WI38 (cell line): ENCODE measurements at regions not wholly inside any gene's neighbourhood (a gene's known extent, or its start where the extent isn't known, plus 50 kb on each side); places are given as distances from the start of the nearest gene placed in this dataset.

Source experiments
- H3K4me3 ChIP-seq: 2 replicates; pipeline ENCODE4 v1.5.1; 2011; ENCODE audit warnings: low read depth, mild to moderate bottlenecking, control low read depth, low read length
- CTCF ChIP-seq: IDR thresholded peaks from 2 replicates; pipeline ENCODE4 v1.5.1; 2012; ENCODE audit warnings: low read depth, mild to moderate bottlenecking, control low read depth, low read length

- no peak overlapping the region for H3K4me3 ChIP-seq
- TF ChIP-seq CTCF, result no peak
These were observed 108.1 kb upstream of the ARHGAP28 start for GRCh38 chr18:6621437-6621836.

- H3K4me3 ChIP-seq, result no peak overlapping the region
- TF ChIP-seq CTCF, result no peak
These were observed 106.2 kb upstream of the ARHGAP28 start for GRCh38 chr18:6623278-6623677.

DNA sequence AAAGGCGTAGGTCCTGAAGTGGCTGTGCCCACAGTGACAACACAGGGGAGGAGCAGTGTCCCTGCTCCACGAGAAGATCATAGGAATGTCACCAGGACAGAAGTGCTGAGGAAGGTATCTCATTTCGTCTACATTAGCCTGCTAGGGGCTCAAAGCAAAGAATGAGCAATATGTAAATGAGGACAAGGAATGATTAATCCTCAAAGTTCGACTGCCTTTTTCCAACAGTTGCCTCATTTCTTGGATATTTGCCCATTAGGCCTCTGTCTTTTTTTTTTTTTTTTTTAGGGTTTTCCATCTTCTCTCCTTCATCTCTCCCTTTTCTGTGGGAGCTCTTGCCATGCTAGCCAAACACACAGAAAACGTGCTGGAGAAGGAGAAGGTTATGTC is 105.2 kb upstream of the ARHGAP28 start:
- H3K4me3 ChIP-seq, result no peak overlapping the region
- no peak for TF ChIP-seq CTCF

DNA sequence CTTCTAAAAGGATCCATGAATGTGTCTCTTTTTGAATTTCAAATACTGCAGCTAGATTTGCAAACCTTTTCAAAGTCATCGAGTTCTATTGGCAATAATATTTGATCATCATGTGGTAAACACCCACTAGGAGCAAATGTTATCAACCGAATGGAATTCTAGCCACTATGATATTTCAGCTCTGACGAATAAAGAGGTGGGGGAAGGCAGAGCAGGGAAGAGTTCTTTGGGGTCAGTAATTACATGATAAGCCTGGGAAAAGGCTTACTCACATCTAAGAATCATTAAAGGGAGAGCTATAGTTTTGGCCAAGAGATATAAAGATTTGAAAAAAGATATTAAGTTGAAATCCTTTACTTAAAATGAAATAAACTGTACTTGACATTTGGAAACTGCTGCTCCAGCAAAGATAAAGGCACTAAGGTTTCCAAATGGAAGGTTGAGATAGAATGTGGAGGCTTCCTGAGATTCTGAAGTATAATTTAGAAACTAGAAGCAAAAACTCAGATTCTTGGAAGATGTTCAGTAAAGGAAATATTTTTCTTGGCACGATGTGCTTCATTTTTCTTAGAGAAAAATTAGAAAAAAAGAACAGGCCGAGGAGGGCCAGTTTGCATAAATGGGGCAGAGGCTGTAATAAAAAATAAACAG is 104.7 kb upstream of the ARHGAP28 start:
- no peak overlapping the region for H3K4me3 ChIP-seq
- no peak for TF ChIP-seq CTCF

DNA sequence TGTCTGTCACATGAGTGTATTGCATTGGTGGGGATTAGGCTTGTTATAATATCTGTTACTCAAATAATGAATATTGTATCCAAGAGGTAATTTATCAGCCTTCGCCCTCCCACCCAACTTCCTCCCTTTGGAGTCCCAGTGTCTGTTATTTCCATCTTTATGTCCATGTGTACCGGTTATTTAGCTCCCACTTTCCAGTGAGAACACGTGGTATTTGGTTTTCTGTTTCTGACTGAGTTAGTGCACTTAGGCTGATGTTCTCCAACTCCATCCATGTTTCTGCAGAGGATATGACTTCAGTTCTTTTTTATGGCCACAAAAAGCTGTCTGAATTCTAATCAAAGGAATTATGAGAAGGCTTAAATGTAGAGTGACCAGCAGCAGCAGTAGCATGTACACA is 104.0 kb upstream of the ARHGAP28 start:
- TF ChIP-seq CTCF, result no peak
- H3K4me3 ChIP-seq, result no peak overlapping the region

GRCh38 chr18:6626457-6626856 is 103.1 kb upstream of the ARHGAP28 start:
- TF ChIP-seq CTCF, result no peak
- H3K4me3 ChIP-seq, result no peak overlapping the region

DNA sequence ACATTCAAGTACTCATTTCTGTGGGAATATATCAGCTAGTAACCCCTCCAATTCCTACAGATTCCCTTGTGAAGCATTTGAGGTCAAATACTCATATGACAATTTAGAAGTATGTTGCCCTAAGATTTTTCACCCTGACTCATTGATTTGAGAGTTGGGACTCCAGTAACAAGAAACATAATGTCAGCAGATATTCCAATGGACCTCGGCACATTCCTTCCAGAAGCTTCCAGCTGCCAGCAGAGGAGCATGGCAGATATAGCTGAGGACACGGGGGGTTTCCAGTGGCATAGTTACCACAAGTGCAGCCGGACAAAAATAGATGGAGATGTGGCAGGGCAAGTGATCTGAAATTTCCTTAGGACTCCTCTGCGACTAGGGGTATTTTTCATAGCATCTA is 101.9 kb upstream of the ARHGAP28 start:
- no peak overlapping the region for H3K4me3 ChIP-seq
- TF ChIP-seq CTCF, result no peak
